SK-N-SH (cell line): ENCODE measurements at regions not wholly inside any gene's neighbourhood (a gene's known extent, or its start where the extent isn't known, plus 50 kb on each side); places are given as distances from the start of the nearest gene placed in this dataset.

Source experiments
- CTCF ChIA-PET: fragments of 300-600, 350-600 bp; formaldehyde crosslinking; extraction: SDS; loops from one replicate; lab custom pipeline; 2021; lab: Yijun Ruan, JAX
- POLR2A ChIA-PET: fragments of 350-600 bp; sonication (Branson Sonifier 250); formaldehyde crosslinking; extraction: SDS; loops from one replicate; lab custom pipeline; 2020; ENCODE audit warnings: antibody characterized with exemption, inconsistent platforms; lab: Yijun Ruan, JAX
- DNase-seq: peaks from one replicate; pipeline ENCODE4 v3.0.0; 2012
- H2AFZ ChIP-seq: fragments of 200-600 bp; sonication (generic); 2 replicates; pipeline ENCODE4 v1.8.1; 2016; ENCODE audit warnings: antibody characterized with exemption, mild to moderate bottlenecking, low read depth
- H3F3A ChIP-seq: fragments of 200-600 bp; sonication (generic); replicated peaks from 2 replicates; pipeline ENCODE3; 2016; ENCODE audit warnings: antibody characterized with exemption, mild to moderate bottlenecking; ENCODE audit not compliant: insufficient read depth
- H3K27ac ChIP-seq, 2 experiments: fragments of 200-500 bp in 1 of 2; fragments of 200-600 bp in 1 of 2; sonication (Bioruptor generic) in 1 of 2; sonication (generic), shearing (Covaris generic) in 1 of 2; 2 replicates each; pipeline versions ENCODE4 v1.5.1 to v1.6.1; 2014 to 2016; ENCODE audit warnings: low read depth in 2 of 2, inconsistent platforms in 1 of 2, low read length in 1 of 2, mild to moderate bottlenecking in 1 of 2, mixed read lengths in 1 of 2
- H3K27me3 ChIP-seq: fragments of 200-600 bp; sonication (generic), shearing (Covaris generic); 2 replicates; pipeline ENCODE4 v1.6.1; 2016; ENCODE audit warnings: mixed run types; ENCODE audit not compliant: insufficient read depth
- H3K36me3 ChIP-seq, 2 experiments: fragments of 200-500 bp in 1 of 2; fragments of 200-600 bp in 1 of 2; sonication (Bioruptor generic) in 1 of 2; sonication (generic) in 1 of 2; replicated peaks in 1 of 2; 2 replicates each; pipeline versions ENCODE3 to v1.5.1; 2014 to 2016; ENCODE audit warnings: low read length in 1 of 2, mild to moderate bottlenecking in 1 of 2; ENCODE audit not compliant: insufficient read depth in 2 of 2, control insufficient read depth in 1 of 2
- H3K4me1 ChIP-seq, 2 experiments: fragments of 200-500 bp in 1 of 2; fragments of 200-600 bp in 1 of 2; sonication (Bioruptor generic) in 1 of 2; sonication (generic), shearing (Covaris generic) in 1 of 2; 2 replicates each; pipeline versions ENCODE4 v1.5.1 to v1.6.1; 2014 to 2016; ENCODE audit warnings: low read depth in 1 of 2, low read length in 1 of 2, mixed run types in 1 of 2; ENCODE audit not compliant: insufficient read depth in 2 of 2, control insufficient read depth in 1 of 2
- H3K4me2 ChIP-seq: fragments of 200-600 bp; sonication (generic), shearing (Covaris generic); 2 replicates; pipeline ENCODE4 v1.6.1; 2017; ENCODE audit warnings: mixed run types
- H3K4me3 ChIP-seq, 2 experiments: fragments of 200-500 bp in 1 of 2; fragments of 200-600 bp in 1 of 2; sonication (Bioruptor generic) in 1 of 2; sonication (generic), shearing (Covaris generic) in 1 of 2; 2 replicates each; pipeline versions ENCODE4 v1.5.1 to v1.8.1; 2014 to 2016; ENCODE audit warnings: low read depth in 2 of 2, inconsistent platforms in 1 of 2, low read length in 1 of 2, mild to moderate bottlenecking in 1 of 2, mixed read lengths in 1 of 2, moderate library complexity in 1 of 2
- H3K79me2 ChIP-seq: fragments of 200-600 bp; sonication (generic); 2 replicates; pipeline ENCODE4 v1.8.1; 2017; ENCODE audit warnings: mild to moderate bottlenecking; ENCODE audit not compliant: insufficient read depth
- H3K9ac ChIP-seq: fragments of 200-600 bp; sonication (generic); 2 replicates; pipeline ENCODE4 v1.6.1; 2017; ENCODE audit warnings: mixed run types
- H3K9me2 ChIP-seq: fragments of 200-600 bp; sonication (generic); 2 replicates; pipeline ENCODE4 v1.6.1; 2017; ENCODE audit warnings: mixed run types
- H3K9me3 ChIP-seq: fragments of 200-600 bp; sonication (generic); 2 replicates; pipeline ENCODE4 v1.6.1; 2017; ENCODE audit warnings: mixed run types, mild to moderate bottlenecking, moderate library complexity
- H4K20me1 ChIP-seq: fragments of 200-600 bp; sonication (generic); 2 replicates; pipeline ENCODE4 v1.6.1; 2017; ENCODE audit warnings: mild to moderate bottlenecking, mixed run types; ENCODE audit not compliant: insufficient read depth
- CHD2 ChIP-seq: fragments of 150-350 bp; IDR thresholded peaks from 2 replicates; pipeline ENCODE4 v1.6.1; 2018; ENCODE audit warnings: low read length; ENCODE audit not compliant: partially characterized antibody
- ELF1 ChIP-seq: IDR thresholded peaks from 2 replicates; pipeline ENCODE4 v1.4.0; 2012
- EZH2phosphoT487 ChIP-seq: fragments of 200-600 bp; sonication (generic); IDR thresholded peaks from 2 replicates; pipeline ENCODE4 v1.6.1; 2017; ENCODE audit warnings: low read depth, mixed run types, mild to moderate bottlenecking, antibody characterized with exemption, moderate library complexity, borderline replicate concordance
- FOXM1 ChIP-seq: IDR thresholded peaks from 2 replicates; pipeline ENCODE4 v1.4.0; 2012; ENCODE audit warnings: low read depth, mild to moderate bottlenecking
- GABPA ChIP-seq: IDR thresholded peaks from 2 replicates; pipeline ENCODE4 v1.4.0; 2012; ENCODE audit warnings: low read depth, mild to moderate bottlenecking
- MXI1 ChIP-seq: IDR thresholded peaks from 2 replicates; pipeline ENCODE4 v1.6.1; 2012; ENCODE audit warnings: mild to moderate bottlenecking, low read depth, low read length, improper control_type of control experiment
- NRF1 ChIP-seq: IDR thresholded peaks from 2 replicates; pipeline ENCODE4 v1.6.1; 2012; ENCODE audit warnings: low read depth, mild to moderate bottlenecking, low read length
- POLR2AphosphoS5 ChIP-seq: IDR thresholded peaks from 2 replicates; pipeline ENCODE4 v1.6.1; 2012; ENCODE audit warnings: low read depth, low read length
- RAD21 ChIP-seq: IDR thresholded peaks from 2 replicates; pipeline ENCODE4 v1.6.1; 2012; ENCODE audit warnings: mild to moderate bottlenecking, low read length
- RFX5 ChIP-seq: IDR thresholded peaks from 2 replicates; pipeline ENCODE4 v1.6.1; 2012; ENCODE audit warnings: mild to moderate bottlenecking, improper control_type of control experiment, low read length
- TEAD4 ChIP-seq: IDR thresholded peaks from 2 replicates; pipeline ENCODE4 v1.4.0; 2012; ENCODE audit warnings: mild to moderate bottlenecking, borderline replicate concordance; ENCODE audit not compliant: insufficient read depth
- YY1 ChIP-seq: IDR thresholded peaks from 2 replicates; pipeline ENCODE4 v1.4.0; 2012; ENCODE audit warnings: low read depth, mild to moderate bottlenecking
- ZBTB33 ChIP-seq: IDR thresholded peaks from 2 replicates; pipeline ENCODE4 v1.4.0; 2012; ENCODE audit warnings: low read depth, borderline replicate concordance
- WGBS: methylation state at CpG from one replicate; pipeline ENCODE4 v1.1.6; 2017; ENCODE audit warnings: low lambda C conversion rate; 5-methylcytosine and 5-hydroxymethylcytosine counted together
- TF ChIP-seq, protein P1 (sequence below): IDR thresholded peaks from 2 replicates; pipeline ENCODE4 v1.6.1; 2012; ENCODE audit warnings: mild to moderate bottlenecking, low read depth, low read length, moderate library complexity
- TF ChIP-seq, protein P2 (sequence below): IDR thresholded peaks from 2 replicates; pipeline ENCODE4 v1.4.0; 2012; ENCODE audit warnings: low read depth
- TF ChIP-seq, protein P3 (sequence below): fragments of 150-350 bp; IDR thresholded peaks from 2 replicates; pipeline ENCODE4 v1.6.1; 2016; ENCODE audit warnings: mild to moderate bottlenecking, low read depth, low read length

DNA sequence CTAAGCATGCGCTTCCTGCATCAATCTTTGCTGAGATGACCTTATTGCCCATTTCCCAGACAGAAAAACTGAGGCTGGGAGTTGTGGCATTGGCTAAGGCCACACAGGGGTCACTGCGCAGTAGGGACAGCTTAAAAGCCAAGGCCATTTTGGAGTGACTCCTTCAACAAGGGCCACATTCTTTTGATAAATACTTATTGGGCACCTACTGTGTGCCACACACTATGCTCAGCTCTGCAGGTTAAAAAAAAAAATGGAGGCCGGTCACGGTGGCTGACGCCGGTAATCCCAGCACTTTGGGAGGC lies 108.6 kb downstream of the CEBPB start:
- H3K27ac ChIP-seq: no peak overlapping the region
- no peak overlapping the region for H3K4me2 ChIP-seq
- H3K9me2 ChIP-seq: no peaks in the 10 kb centered on the region
- no peaks in the 10 kb centered on the region for H3K36me3 ChIP-seq
- no peaks in the 10 kb centered on the region for H3K79me2 ChIP-seq
- no peaks in the 10 kb centered on the region; the same call in 1 of the 2 replicates for H3K27me3 ChIP-seq
- CTCF ChIA-PET: no interaction called here
- H3K4me3 ChIP-seq: no peak overlapping the region
- H3K4me1 ChIP-seq: peaks cover 5 to 16% of the 10 kb centered on the region in 2 experiments; a peak in 3 of 4 replicates
- WGBS: 83% methylated on average over 5 of the region's 6 CpGs
- H2AFZ ChIP-seq: no peak overlapping the region
- no peak for TF ChIP-seq RFX5
- TF ChIP-seq MXI1: no peak
- no peak for TF ChIP-seq FOXM1
- TF ChIP-seq, protein P1, sequence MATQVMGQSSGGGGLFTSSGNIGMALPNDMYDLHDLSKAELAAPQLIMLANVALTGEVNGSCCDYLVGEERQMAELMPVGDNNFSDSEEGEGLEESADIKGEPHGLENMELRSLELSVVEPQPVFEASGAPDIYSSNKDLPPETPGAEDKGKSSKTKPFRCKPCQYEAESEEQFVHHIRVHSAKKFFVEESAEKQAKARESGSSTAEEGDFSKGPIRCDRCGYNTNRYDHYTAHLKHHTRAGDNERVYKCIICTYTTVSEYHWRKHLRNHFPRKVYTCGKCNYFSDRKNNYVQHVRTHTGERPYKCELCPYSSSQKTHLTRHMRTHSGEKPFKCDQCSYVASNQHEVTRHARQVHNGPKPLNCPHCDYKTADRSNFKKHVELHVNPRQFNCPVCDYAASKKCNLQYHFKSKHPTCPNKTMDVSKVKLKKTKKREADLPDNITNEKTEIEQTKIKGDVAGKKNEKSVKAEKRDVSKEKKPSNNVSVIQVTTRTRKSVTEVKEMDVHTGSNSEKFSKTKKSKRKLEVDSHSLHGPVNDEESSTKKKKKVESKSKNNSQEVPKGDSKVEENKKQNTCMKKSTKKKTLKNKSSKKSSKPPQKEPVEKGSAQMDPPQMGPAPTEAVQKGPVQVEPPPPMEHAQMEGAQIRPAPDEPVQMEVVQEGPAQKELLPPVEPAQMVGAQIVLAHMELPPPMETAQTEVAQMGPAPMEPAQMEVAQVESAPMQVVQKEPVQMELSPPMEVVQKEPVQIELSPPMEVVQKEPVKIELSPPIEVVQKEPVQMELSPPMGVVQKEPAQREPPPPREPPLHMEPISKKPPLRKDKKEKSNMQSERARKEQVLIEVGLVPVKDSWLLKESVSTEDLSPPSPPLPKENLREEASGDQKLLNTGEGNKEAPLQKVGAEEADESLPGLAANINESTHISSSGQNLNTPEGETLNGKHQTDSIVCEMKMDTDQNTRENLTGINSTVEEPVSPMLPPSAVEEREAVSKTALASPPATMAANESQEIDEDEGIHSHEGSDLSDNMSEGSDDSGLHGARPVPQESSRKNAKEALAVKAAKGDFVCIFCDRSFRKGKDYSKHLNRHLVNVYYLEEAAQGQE: no peak
- TF ChIP-seq, protein P2, sequence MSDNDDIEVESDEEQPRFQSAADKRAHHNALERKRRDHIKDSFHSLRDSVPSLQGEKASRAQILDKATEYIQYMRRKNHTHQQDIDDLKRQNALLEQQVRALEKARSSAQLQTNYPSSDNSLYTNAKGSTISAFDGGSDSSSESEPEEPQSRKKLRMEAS: no peak
- no peak for TF ChIP-seq GABPA
- no peak for TF ChIP-seq TEAD4
- TF ChIP-seq POLR2AphosphoS5: no peak
- no peak for TF ChIP-seq YY1
- TF ChIP-seq NRF1: no peak
- TF ChIP-seq ZBTB33: no peak
- no peak for TF ChIP-seq EZH2phosphoT487
- TF ChIP-seq ELF1: no peak
- TF ChIP-seq, protein P3, sequence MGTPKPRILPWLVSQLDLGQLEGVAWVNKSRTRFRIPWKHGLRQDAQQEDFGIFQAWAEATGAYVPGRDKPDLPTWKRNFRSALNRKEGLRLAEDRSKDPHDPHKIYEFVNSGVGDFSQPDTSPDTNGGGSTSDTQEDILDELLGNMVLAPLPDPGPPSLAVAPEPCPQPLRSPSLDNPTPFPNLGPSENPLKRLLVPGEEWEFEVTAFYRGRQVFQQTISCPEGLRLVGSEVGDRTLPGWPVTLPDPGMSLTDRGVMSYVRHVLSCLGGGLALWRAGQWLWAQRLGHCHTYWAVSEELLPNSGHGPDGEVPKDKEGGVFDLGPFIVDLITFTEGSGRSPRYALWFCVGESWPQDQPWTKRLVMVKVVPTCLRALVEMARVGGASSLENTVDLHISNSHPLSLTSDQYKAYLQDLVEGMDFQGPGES: no peak
- no peak for TF ChIP-seq RAD21
- no peak for TF ChIP-seq CHD2
- no peaks in the 10 kb centered on the region for H4K20me1 ChIP-seq
- no peaks in the 10 kb centered on the region for H3K9me3 ChIP-seq
- no peak overlapping the region for H3K9ac ChIP-seq
- DNase-seq: no peak
- POLR2A ChIA-PET: no interaction called here
- H3F3A ChIP-seq: no peaks in the 10 kb centered on the region
